B cell (primary cell): ENCODE measurements at regions not wholly inside any gene's neighbourhood (a gene's known extent, or its start where the extent isn't known, plus 50 kb on each side); places are given as distances from the start of the nearest gene placed in this dataset.

Experiments used
- ATAC-seq: fragments of 200-7000 bp; cut with Tn5 transposase; one replicate; pipeline ENCODE4 v1.10.0; 2021; ENCODE audit warnings: low read depth, mild to moderate bottlenecking, moderate number of reproducible peaks, moderate library complexity
- CTCF ChIA-PET: fragments of 350-600 bp; sonication (Branson Sonifier 250); formaldehyde crosslinking; loops from one replicate; lab custom pipeline; 2021; ENCODE audit warnings: antibody characterized with exemption, inconsistent platforms; lab: Charles Lee
- POLR2A ChIA-PET: fragments of 350-600 bp; sonication (Branson Sonifier 250); formaldehyde crosslinking; loops from one replicate; lab custom pipeline; 2021; ENCODE audit warnings: antibody characterized with exemption; lab: Charles Lee
- DNase-seq: peaks from one replicate; pipeline ENCODE4 v3.0.0; 2013
- H2AFZ ChIP-seq: 2 replicates; pipeline ENCODE4 v1.6.1; 2012; ENCODE audit warnings: mild to moderate bottlenecking, low read depth, low read length; ENCODE audit not compliant: insufficient read depth, poor library complexity, severe bottlenecking
- H3K27ac ChIP-seq, 2 donors: 1 replicate in 1 of 2; 2 replicates in 1 of 2; pipeline ENCODE4 v1.5.1; 2012 to 2013; ENCODE audit warnings: low read length in 2 of 2, mild to moderate bottlenecking in 2 of 2, moderate library complexity in 1 of 2
- H3K27me3 ChIP-seq, 4 experiments: fragments of 200-600 bp in 1 of 4; sonication (generic) in 1 of 4; replicated peaks in 1 of 4; 1 replicate in 2 of 4; 2 replicates in 2 of 4; pipeline versions ENCODE4 v1.6.1 to v1.7.0; 2013 to 2016; ENCODE audit warnings: low read length in 3 of 4, mild to moderate bottlenecking in 2 of 4, mixed read lengths in 1 of 4, moderate library complexity in 1 of 4; ENCODE audit not compliant: insufficient read depth in 4 of 4, control insufficient read depth in 3 of 4; ENCODE audit errors: control extremely low read depth in 1 of 4
- H3K36me3 ChIP-seq, 2 experiments: replicated peaks in 1 of 2; 1 replicate in 1 of 2; 2 replicates in 1 of 2; pipeline versions ENCODE4 v1.6.1 to v1.7.1; 2013; ENCODE audit warnings: low read length in 1 of 2; ENCODE audit not compliant: insufficient read depth in 2 of 2, control insufficient read depth in 1 of 2; ENCODE audit errors: control extremely low read depth in 1 of 2, extremely low read depth in 1 of 2
- H3K4me1 ChIP-seq, 2 donors: fragments of 200-600 bp in 1 of 2; sonication (generic) in 1 of 2; 1 replicate in 1 of 2; 2 replicates in 1 of 2; pipeline versions ENCODE4 v1.5.1 to v1.6.1; 2013 to 2017; ENCODE audit warnings: low read length in 2 of 2; ENCODE audit not compliant: control insufficient read depth in 2 of 2, insufficient read depth in 2 of 2
- H3K4me2 ChIP-seq: replicated peaks from 2 replicates; pipeline ENCODE3; 2012; ENCODE audit warnings: mild to moderate bottlenecking, low read depth, low read length; ENCODE audit not compliant: poor library complexity, severe bottlenecking
- H3K4me3 ChIP-seq, 5 experiments: fragments of 200-600 bp in 1 of 5; sonication (generic) in 1 of 5; 1 replicate in 3 of 5; 2 replicates in 2 of 5; pipeline versions ENCODE4 v1.5.1 to v1.7.0; 2011 to 2016; ENCODE audit warnings: low read length in 4 of 5, mild to moderate bottlenecking in 4 of 5, low read depth in 2 of 5, control low read depth in 1 of 5, moderate library complexity in 1 of 5; ENCODE audit not compliant: insufficient read depth in 1 of 5; ENCODE audit errors: control extremely low read depth in 1 of 5, extremely low read depth in 1 of 5
- H3K79me2 ChIP-seq: fragments of 200-600 bp; sonication (generic); one replicate; pipeline ENCODE4 v1.6.0; 2016; ENCODE audit warnings: low read length; ENCODE audit not compliant: control insufficient read depth, insufficient read depth
- H3K9ac ChIP-seq: fragments of 200-600 bp; sonication (generic); 2 replicates; pipeline ENCODE4 v1.6.1; 2017; ENCODE audit warnings: mild to moderate bottlenecking, low read length, moderate library complexity
- H3K9me3 ChIP-seq, 3 donors: one replicate each; pipeline versions ENCODE4 v1.6.1 to v1.7.1; 2013; ENCODE audit warnings: low read length in 2 of 3; ENCODE audit not compliant: control insufficient read depth in 2 of 3, insufficient read depth in 1 of 3; ENCODE audit errors: control extremely low read depth in 1 of 3
- H4K20me1 ChIP-seq: 2 replicates; pipeline ENCODE4 v1.6.0; 2012; ENCODE audit warnings: mild to moderate bottlenecking, low read length; ENCODE audit not compliant: insufficient read depth, control insufficient read depth, poor library complexity, severe bottlenecking
- H3K27ac Mint-ChIP-seq: one replicate; pipeline ENCODE4 v1.8.0; 2021; ENCODE audit warnings: mixed read lengths
- H3K27me3 Mint-ChIP-seq: one replicate; pipeline ENCODE4 v1.8.0; 2021; ENCODE audit warnings: mixed read lengths
- H3K4me1 Mint-ChIP-seq: one replicate; pipeline ENCODE4 v1.8.0; 2021; ENCODE audit warnings: mixed read lengths
- H3K4me3 Mint-ChIP-seq: one replicate; pipeline ENCODE4 v1.8.0; 2021; ENCODE audit warnings: mixed read lengths
- H3K9me3 Mint-ChIP-seq: one replicate; pipeline ENCODE4 v1.8.0; 2022; ENCODE audit warnings: mixed read lengths; ENCODE audit not compliant: insufficient read depth
- CTCF ChIP-seq: fragments of 200-600 bp; IDR thresholded peaks from one replicate; pipeline ENCODE4 v1.8.0; 2022; ENCODE audit warnings: antibody characterized with exemption, mild to moderate bottlenecking
- EZH2 ChIP-seq: IDR thresholded peaks from 2 replicates; pipeline ENCODE4 v1.6.1; 2012; ENCODE audit warnings: borderline replicate concordance, low read depth, mild to moderate bottlenecking, moderate library complexity, low read length; ENCODE audit not compliant: insufficient read depth, poor library complexity, severe bottlenecking
- WGBS: methylation state at CpG from one replicate; pipeline ENCODE4 v1.1.5; 2013; ENCODE audit warnings: missing lambda C conversion rate; ENCODE audit not compliant: insufficient coverage; 5-methylcytosine and 5-hydroxymethylcytosine counted together
- intact Hi-C: fragments of 100-400 bp; cut with micrococcal nuclease; formaldehyde crosslinking; loops from one replicate; pipeline ENCODE4 v1.10.0; 2022

- TF ChIP-seq EZH2 (no peak), CTCF (no peak)
- H3K27ac Mint-ChIP-seq, result no peak overlapping the region
- no peak overlapping the region for H3K4me2 ChIP-seq
- ATAC-seq, result no peak
- H3K27ac ChIP-seq, result no peak overlapping the region
- peaks cover 0 to 19% (median 0%) of the 10 kb centered on the region in 3 donors for H3K9me3 ChIP-seq
- no peak overlapping the region for H3K4me3 Mint-ChIP-seq
- H2AFZ ChIP-seq, result no peak overlapping the region
- no peaks in the 10 kb centered on the region for H3K9me3 Mint-ChIP-seq
- ChIA-PET POLR2A (no interaction called here), CTCF (no interaction called here)
- H3K27me3 Mint-ChIP-seq, result no peaks in the 10 kb centered on the region
- H3K27me3 ChIP-seq, result no peaks in the 10 kb centered on the region
- H3K79me2 ChIP-seq, result no peaks in the 10 kb centered on the region
- H3K9ac ChIP-seq, result no peak overlapping the region
- no peaks in the 10 kb centered on the region for H3K4me1 ChIP-seq
- no peaks in the 10 kb centered on the region for H4K20me1 ChIP-seq
- no peak for DNase-seq
- H3K4me3 ChIP-seq, result no peak overlapping the region
- H3K36me3 ChIP-seq, result no peaks in the 10 kb centered on the region
- WGBS, result no CpG with 5 or more reads among the region's 2 CpGs
- H3K4me1 Mint-ChIP-seq, result no peaks in the 10 kb centered on the region
- intact Hi-C loops, result no loop called here
These were observed 352.5 kb upstream of the PCDH20 start for GRCh38 chr13:61768175-61768574.

GRCh38 chr13:61766667-61767058 lies 351.0 kb upstream of the PCDH20 start:
- CTCF ChIA-PET, result no interaction called here
- intact Hi-C loops, result no loop called here

More at GRCh38 chr13:61766667-61767058, 351.0 kb upstream of the PCDH20 start:
- Histone ChIP-seq H3K4me3 (no peak overlapping the region), H3K9me3 (peaks cover 0 to 24% (median 0%) of the 10 kb centered on the region in 3 donors), H2AFZ (no peak overlapping the region), H3K4me1 (no peaks in the 10 kb centered on the region), H3K79me2 (no peaks in the 10 kb centered on the region), H3K27me3 (no peaks in the 10 kb centered on the region), H3K27ac (no peak overlapping the region), H3K9ac (no peak overlapping the region), H3K4me2 (no peak overlapping the region), H3K36me3 (no peaks in the 10 kb centered on the region), H4K20me1 (no peaks in the 10 kb centered on the region)
- no peaks in the 10 kb centered on the region for H3K4me1 Mint-ChIP-seq
- H3K9me3 Mint-ChIP-seq, result no peaks in the 10 kb centered on the region
- no peaks in the 10 kb centered on the region for H3K27me3 Mint-ChIP-seq
- ATAC-seq (no peak), DNase-seq (no peak)
- POLR2A ChIA-PET, result no interaction called here
- H3K4me3 Mint-ChIP-seq, result no peak overlapping the region
- H3K27ac Mint-ChIP-seq, result no peak overlapping the region
- no peak for TF ChIP-seq CTCF
- no peak for TF ChIP-seq EZH2
- 77% methylated on average over 8 of the region's 11 CpGs for WGBS
